Colonic mucosa (tissue), 4 donors: ENCODE measurements at regions not wholly inside any gene's neighbourhood (a gene's known extent, or its start where the extent isn't known, plus 50 kb on each side); places are given as distances from the start of the nearest gene placed in this dataset.

Experiments
- DNase-seq: peaks from one replicate; pipeline ENCODE4 v3.0.0-alpha.2; 2020
- H3K27ac ChIP-seq: fragments of 200-600 bp; one replicate; pipeline ENCODE4 v1.8.0; 2021
- H3K27me3 ChIP-seq: fragments of 200-600 bp; one replicate; pipeline ENCODE4 v1.8.0; 2021
- H3K36me3 ChIP-seq: fragments of 200-600 bp; one replicate; pipeline ENCODE4 v1.8.0; 2021
- H3K4me1 ChIP-seq: fragments of 200-600 bp; one replicate; pipeline ENCODE4 v1.8.0; 2021; ENCODE audit warnings: mild to moderate bottlenecking
- H3K4me3 ChIP-seq: fragments of 200-600 bp; one replicate; pipeline ENCODE4 v1.8.0; 2021
- H3K9ac ChIP-seq, 2 donors: one replicate each; pipeline ENCODE4 v1.7.0; 2013; ENCODE audit warnings: control low read depth in 2 of 2, low read depth in 2 of 2, low read length in 2 of 2
- H3K9me3 ChIP-seq: fragments of 200-600 bp; one replicate; pipeline ENCODE4 v1.8.0; 2021
- CTCF ChIP-seq: fragments of 200-600 bp; IDR thresholded peaks from one replicate; pipeline ENCODE4 v1.8.0; 2022; ENCODE audit warnings: antibody characterized with exemption, mild to moderate bottlenecking
- intact Hi-C: fragments of 100-400 bp; cut with DNase I; formaldehyde crosslinking; loops from one replicate; pipeline ENCODE4 v1.14.1; 2022
- donor health status: healthy.
- donor health status: DM: no; HTN: no; CAD: no.
- donor health status: DM: no; HTN: no; CAD: no.

GRCh38 chr17:71417142-71417541 lies 703.7 kb upstream of the SOX9 start:
- intact Hi-C loops: no loop called here
- H3K27me3 ChIP-seq: no peaks in the 10 kb centered on the region
- H3K27ac ChIP-seq: no peak overlapping the region
- H3K36me3 ChIP-seq: no peaks in the 10 kb centered on the region
- H3K9me3 ChIP-seq: no peaks in the 10 kb centered on the region
- no peak overlapping the region for H3K4me3 ChIP-seq
- no peaks in the 10 kb centered on the region for H3K4me1 ChIP-seq
- no peak overlapping the region for H3K9ac ChIP-seq
- no peak for TF ChIP-seq CTCF
- no peak for DNase-seq

DNA sequence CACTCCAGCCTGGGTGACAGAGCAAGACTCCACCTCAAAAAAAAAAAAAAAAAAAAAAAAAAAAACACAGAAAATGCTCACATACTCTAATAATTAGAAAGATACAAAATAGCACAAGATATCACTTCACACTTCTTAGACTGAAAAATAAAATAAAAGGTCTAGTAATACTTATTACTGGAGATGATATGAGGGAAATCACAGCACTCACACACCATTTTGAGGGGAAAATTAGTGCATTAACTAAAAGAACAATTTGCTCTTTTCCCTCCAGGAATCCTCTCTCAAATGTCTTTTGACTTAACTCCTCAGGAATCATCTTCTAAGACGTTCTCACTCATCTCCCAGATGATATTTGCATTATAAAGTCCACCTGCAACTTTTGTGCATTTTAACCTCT lies 697.9 kb upstream of the SOX9 start:
- DNase-seq: no peak
- H3K4me3 ChIP-seq: no peak overlapping the region
- no peak for TF ChIP-seq CTCF
- no peak overlapping the region for H3K9ac ChIP-seq
- H3K9me3 ChIP-seq: no peaks in the 10 kb centered on the region
- intact Hi-C loops: no loop called here
- no peaks in the 10 kb centered on the region for H3K4me1 ChIP-seq
- H3K36me3 ChIP-seq: no peaks in the 10 kb centered on the region
- no peaks in the 10 kb centered on the region for H3K27me3 ChIP-seq
- H3K27ac ChIP-seq: no peak overlapping the region

DNA sequence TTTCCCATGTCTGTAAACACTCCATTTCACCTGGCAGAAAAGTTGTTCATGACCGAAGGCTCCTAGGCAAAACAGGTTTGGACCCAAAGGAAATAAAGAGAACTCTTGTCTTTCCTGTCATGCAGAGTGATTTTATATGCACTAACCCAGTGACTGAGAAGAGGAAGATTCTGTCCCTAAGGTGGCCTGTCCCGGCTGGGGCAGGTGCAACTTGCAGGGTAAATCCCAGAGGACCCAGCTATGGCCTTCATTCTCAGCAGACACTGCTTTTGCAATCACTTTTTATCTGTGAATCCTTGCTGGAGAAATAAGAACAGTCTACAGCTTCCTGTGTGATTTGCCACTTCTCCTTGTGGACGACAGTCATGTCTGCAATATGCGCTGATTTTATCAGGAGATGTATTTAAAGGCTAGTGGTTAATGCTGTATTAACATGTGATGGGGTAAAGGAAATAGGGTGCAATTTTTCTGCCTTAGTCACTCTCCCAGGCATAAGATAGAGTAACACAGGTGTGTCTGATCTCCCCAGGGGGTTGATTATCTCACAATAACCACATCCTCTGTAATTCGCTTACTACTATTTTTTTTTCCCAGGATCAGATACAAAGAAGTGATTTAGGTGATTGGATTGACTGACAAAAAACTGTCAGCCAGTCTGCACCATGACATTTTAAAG lies 696.8 kb upstream of the SOX9 start:
- no peak for DNase-seq
- no peak overlapping the region for H3K27ac ChIP-seq
- intact Hi-C loops: no loop called here
- H3K27me3 ChIP-seq: no peaks in the 10 kb centered on the region
- H3K36me3 ChIP-seq: no peaks in the 10 kb centered on the region
- H3K4me3 ChIP-seq: no peak overlapping the region
- TF ChIP-seq CTCF: no peak
- H3K9me3 ChIP-seq: no peaks in the 10 kb centered on the region
- H3K4me1 ChIP-seq: no peaks in the 10 kb centered on the region
- no peak overlapping the region for H3K9ac ChIP-seq

DNA sequence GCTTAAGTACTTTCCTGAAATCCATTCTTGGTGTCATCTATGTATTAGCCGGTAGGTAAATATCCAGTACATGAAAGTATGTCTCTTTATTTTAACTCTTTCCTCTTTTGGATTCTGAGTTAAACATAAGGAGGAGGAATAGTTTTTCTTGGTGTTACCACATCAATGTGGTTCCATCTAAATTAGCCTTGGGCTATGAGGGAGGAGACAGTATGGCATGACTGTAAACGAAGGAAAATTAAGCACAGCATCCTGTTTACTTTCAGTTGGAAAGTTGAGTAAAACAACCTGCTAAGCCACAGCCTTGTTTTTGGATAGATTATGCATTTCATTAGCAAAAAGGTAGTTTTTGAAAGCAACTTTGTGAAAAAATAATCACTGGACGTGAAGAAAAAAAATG lies 693.0 kb upstream of the SOX9 start:
- intact Hi-C loops: no loop called here
- no peak for DNase-seq
- H3K9ac ChIP-seq: no peak overlapping the region
- H3K27ac ChIP-seq: no peak overlapping the region
- H3K9me3 ChIP-seq: no peaks in the 10 kb centered on the region
- no peaks in the 10 kb centered on the region for H3K36me3 ChIP-seq
- H3K4me1 ChIP-seq: no peaks in the 10 kb centered on the region
- TF ChIP-seq CTCF: no peak
- no peaks in the 10 kb centered on the region for H3K27me3 ChIP-seq
- H3K4me3 ChIP-seq: no peak overlapping the region

GRCh38 chr17:71428897-71429296 lies 691.9 kb upstream of the SOX9 start:
- Histone ChIP-seq H3K36me3 (no peaks in the 10 kb centered on the region), H3K9me3 (no peaks in the 10 kb centered on the region), H3K27ac (no peak overlapping the region), H3K4me3 (no peak overlapping the region), H3K9ac (no peak overlapping the region), H3K27me3 (no peaks in the 10 kb centered on the region), H3K4me1 (no peaks in the 10 kb centered on the region)
- no peak for TF ChIP-seq CTCF
- intact Hi-C loops: no loop called here
- no peak for DNase-seq
